IMR-90 (cell line): ENCODE measurements at regions not wholly inside any gene's neighbourhood (a gene's known extent, or its start where the extent isn't known, plus 50 kb on each side); places are given as distances from the start of the nearest gene placed in this dataset.

Experiments
- BHLHE40 ChIP-seq: fragments of 150-350 bp; IDR thresholded peaks from 2 replicates; pipeline ENCODE4 v1.6.1; 2016; ENCODE audit warnings: mild to moderate bottlenecking, low read depth, low read length
- CEBPB ChIP-seq: IDR thresholded peaks from 2 replicates; pipeline ENCODE4 v1.6.1; 2012; ENCODE audit warnings: low read depth, low read length, improper control_type of control experiment
- CTCF ChIP-seq: conservative IDR thresholded peaks from 2 replicates; pipeline ENCODE4 v1.5.1; 2012; ENCODE audit warnings: mild to moderate bottlenecking, low read depth, low read length, improper control_type of control experiment
- ELK1 ChIP-seq: fragments of 150-350 bp; IDR thresholded peaks from 2 replicates; pipeline ENCODE4 v1.6.1; 2016; ENCODE audit warnings: low read depth, mild to moderate bottlenecking, low read length, moderate library complexity, borderline replicate concordance
- FOS ChIP-seq: fragments of 150-350 bp; IDR thresholded peaks from 2 replicates; pipeline ENCODE4 v1.6.1; 2016; ENCODE audit warnings: low read depth, low read length
- MXI1 ChIP-seq: IDR thresholded peaks from 2 replicates; pipeline ENCODE4 v1.6.1; 2012; ENCODE audit warnings: low read depth, mild to moderate bottlenecking, low read length, moderate library complexity, borderline replicate concordance
- NFE2L2 ChIP-seq: fragments of 150-350 bp; IDR thresholded peaks from 2 replicates; pipeline ENCODE4 v1.6.1; 2016; ENCODE audit warnings: low read depth, mild to moderate bottlenecking, low read length
- POLR2A ChIP-seq: IDR thresholded peaks from 2 replicates; pipeline ENCODE4 v1.6.1; 2012; ENCODE audit warnings: mild to moderate bottlenecking, low read depth, low read length
- RAD21 ChIP-seq: IDR thresholded peaks from 2 replicates; pipeline ENCODE4 v1.6.1; 2012; ENCODE audit warnings: low read length, improper control_type of control experiment
- RCOR1 ChIP-seq: IDR thresholded peaks from 2 replicates; pipeline ENCODE4 v1.6.1; 2012; ENCODE audit warnings: mild to moderate bottlenecking, low read length, improper control_type of control experiment; ENCODE audit not compliant: insufficient replicate concordance
- RFX5 ChIP-seq: IDR thresholded peaks from 2 replicates; pipeline ENCODE4 v1.8.0; 2012; ENCODE audit warnings: low read depth, mild to moderate bottlenecking, low read length, moderate library complexity
- SMC3 ChIP-seq: fragments of 150-350 bp; IDR thresholded peaks from 2 replicates; pipeline ENCODE4 v1.6.1; 2016; ENCODE audit warnings: low read depth, mild to moderate bottlenecking, antibody characterized with exemption, low read length, moderate library complexity
- USF2 ChIP-seq: fragments of 150-350 bp; IDR thresholded peaks from 2 replicates; pipeline ENCODE4 v1.6.1; 2017; ENCODE audit warnings: mild to moderate bottlenecking, antibody characterized with exemption, low read length, low read depth

- TF ChIP-seq MXI1 (no peak), CTCF (no peak), RCOR1 (no peak), POLR2A (no peak), CEBPB (no peak), ELK1 (no peak), USF2 (no peak), RFX5 (no peak), BHLHE40 (no peak), RAD21 (no peak), SMC3 (no peak), FOS (no peak), NFE2L2 (no peak)
Observed at GRCh38 chr6:51360287-51360686, 541.6 kb downstream of the TFAP2B start.
